Ecto neural progenitor cell (in vitro differentiated cells): ENCODE measurements at regions not wholly inside any gene's neighbourhood (a gene's known extent, or its start where the extent isn't known, plus 50 kb on each side); places are given as distances from the start of the nearest gene placed in this dataset.

Source experiments
- DNase-seq: peaks from one replicate; pipeline ENCODE4 v3.0.0-alpha.2; 2018; ENCODE audit warnings: low spot score

GRCh38 chr17:54838651-54839421 is 61.8 kb upstream of the TOM1L1 start:
- no peak for DNase-seq

DNA sequence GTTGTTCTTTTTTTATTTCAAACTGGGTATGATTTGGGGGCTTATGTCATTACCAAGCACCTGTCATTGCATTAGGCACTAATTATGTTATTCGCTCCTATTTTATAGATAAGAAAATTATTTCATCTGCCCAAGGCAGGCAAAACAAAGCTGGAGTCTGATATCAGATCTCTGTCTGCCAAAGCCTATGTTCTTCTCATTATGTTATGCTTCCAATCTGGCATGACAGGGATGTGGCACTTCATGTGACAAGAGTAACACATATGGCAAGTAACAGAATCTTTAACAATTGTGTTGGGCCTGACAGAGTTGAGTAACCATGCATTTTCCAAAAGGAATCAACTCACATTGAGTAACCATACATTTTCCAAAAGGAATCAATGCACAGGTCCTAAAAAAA is 61.2 kb upstream of the TOM1L1 start:
- DNase-seq: no peak

- DNase-seq: no peak
Measured at GRCh38 chr17:54840885-54841591, 59.6 kb upstream of the TOM1L1 start.

DNA sequence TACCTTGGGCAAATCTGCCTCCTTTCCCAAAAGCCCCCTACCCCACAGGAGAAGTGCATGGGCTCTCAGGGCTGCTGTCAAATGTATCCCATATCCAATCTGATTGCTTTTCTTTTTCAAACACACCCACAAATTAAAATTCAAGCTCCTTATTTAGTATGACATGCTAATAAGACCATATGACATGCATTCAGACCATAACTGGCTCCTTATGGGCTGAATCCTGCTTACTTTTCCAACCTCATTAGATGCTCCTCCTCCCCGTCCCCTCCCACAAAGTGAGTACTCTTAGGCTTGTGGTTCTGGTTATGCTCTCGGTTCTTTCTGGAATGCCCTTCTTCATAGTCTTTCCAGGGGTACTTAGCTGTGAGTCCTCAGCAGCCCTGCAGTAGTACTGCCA is 59.0 kb upstream of the TOM1L1 start:
- no peak for DNase-seq

DNA sequence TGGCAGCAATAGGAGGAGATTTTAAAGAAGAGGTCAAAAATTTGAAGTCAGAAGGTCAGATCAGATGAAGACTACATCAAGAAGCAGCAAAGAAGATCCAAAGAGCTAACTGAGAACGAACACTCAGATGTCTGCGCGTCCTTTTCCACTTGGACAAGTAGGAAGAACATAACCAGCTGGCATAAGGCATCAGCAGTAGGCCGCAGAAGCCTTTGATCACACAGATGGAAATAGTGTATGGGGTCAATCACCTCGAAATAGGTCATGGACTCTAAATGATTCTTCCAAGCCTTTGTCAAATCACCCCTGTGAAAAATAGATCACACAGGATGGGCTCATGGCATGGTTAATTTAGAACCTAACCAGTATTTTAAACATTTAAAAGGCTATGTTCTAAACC is 56.4 kb upstream of the TOM1L1 start:
- no peak for DNase-seq

GRCh38 chr17:54848368-54848987 is 52.2 kb upstream of the TOM1L1 start:
- no peak for DNase-seq

- no peak for DNase-seq
Measured at GRCh38 chr17:54849660-54850059, 51.0 kb upstream of the TOM1L1 start.
